ENCODE measurements at regions not wholly inside any gene's neighbourhood (a gene's known extent, or its start where the extent isn't known, plus 50 kb on each side); places are given as distances from the start of the nearest gene placed in this dataset.

DNA sequence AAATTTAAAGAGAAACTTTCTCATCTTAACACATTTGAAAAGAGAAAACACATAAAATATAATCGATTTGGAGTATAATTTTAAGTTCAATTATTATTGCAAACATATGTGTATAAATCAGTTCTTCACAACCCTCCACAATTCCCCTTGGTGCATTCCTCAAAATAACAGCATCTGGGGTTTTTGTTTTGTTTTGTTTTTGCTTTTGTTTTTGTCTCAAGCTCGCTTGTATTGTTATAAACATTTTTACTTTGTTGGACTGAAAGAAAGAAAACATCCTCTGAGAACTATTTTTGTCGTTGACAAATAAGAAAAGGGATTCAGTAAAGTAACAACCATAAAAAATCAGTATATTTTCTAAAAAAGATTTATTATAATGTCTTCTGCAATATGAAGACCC lies 60.2 kb upstream of the HIVEP1 start:
- DNase-seq = no peak
- peaks cover 0 to 3% (median 0%) of the 10 kb centered on the region in 3 donors for H3K9me3 ChIP-seq
- no peak for TF ChIP-seq POLR2A (IDR thresholded peaks at IDR 0.05)
- TF ChIP-seq, protein P1, sequence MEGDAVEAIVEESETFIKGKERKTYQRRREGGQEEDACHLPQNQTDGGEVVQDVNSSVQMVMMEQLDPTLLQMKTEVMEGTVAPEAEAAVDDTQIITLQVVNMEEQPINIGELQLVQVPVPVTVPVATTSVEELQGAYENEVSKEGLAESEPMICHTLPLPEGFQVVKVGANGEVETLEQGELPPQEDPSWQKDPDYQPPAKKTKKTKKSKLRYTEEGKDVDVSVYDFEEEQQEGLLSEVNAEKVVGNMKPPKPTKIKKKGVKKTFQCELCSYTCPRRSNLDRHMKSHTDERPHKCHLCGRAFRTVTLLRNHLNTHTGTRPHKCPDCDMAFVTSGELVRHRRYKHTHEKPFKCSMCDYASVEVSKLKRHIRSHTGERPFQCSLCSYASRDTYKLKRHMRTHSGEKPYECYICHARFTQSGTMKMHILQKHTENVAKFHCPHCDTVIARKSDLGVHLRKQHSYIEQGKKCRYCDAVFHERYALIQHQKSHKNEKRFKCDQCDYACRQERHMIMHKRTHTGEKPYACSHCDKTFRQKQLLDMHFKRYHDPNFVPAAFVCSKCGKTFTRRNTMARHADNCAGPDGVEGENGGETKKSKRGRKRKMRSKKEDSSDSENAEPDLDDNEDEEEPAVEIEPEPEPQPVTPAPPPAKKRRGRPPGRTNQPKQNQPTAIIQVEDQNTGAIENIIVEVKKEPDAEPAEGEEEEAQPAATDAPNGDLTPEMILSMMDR (IDR thresholded peaks at IDR 0.05) = no peak
- no peaks in the 10 kb centered on the region for H3K36me3 ChIP-seq
- no peak overlapping the region for H3K27ac ChIP-seq
- WGBS, 2 donors = 62 to 77% methylated on average over 3 of the region's 3 CpGs
- intact Hi-C loops (cut with DNase I) = no loop called here
- no peak overlapping the region for H3K4me3 ChIP-seq
- H3K4me1 ChIP-seq = peaks cover 0 to 19% (median 11%) of the 10 kb centered on the region in 3 donors
- no peaks in the 10 kb centered on the region for H3K27me3 ChIP-seq

DNA sequence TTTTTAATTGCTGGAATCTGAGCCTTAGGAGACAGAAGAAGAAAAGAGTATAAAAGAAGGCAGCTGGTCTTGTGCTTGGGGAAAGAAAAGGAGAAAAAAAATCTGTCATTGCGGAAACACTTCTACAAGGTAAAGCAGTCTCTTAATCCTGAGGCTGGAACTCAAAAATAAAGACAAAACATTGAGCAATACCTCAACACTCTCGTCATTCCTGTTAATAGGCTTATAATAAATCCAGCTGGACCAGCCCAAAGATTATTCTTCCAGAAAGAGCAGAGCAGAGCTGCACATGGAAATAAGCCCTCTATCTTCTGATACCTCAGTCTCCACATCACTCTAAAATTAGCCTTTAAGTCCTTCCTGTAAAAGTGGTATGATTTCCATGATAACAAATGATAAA lies 62.0 kb upstream of the HIVEP1 start:
- Histone ChIP-seq H3K4me1 (peaks cover 0 to 19% (median 11%) of the 10 kb centered on the region in 3 donors), H3K27me3 (no peaks in the 10 kb centered on the region), H3K9me3 (no peaks in the 10 kb centered on the region), H3K27ac (peak overlapping the region in 3 of 4 donors; percentile 7 to 69 (median 49)), H3K4me3 (no peak overlapping the region), H3K36me3 (no peaks in the 10 kb centered on the region)
- TF ChIP-seq, protein P1 (IDR thresholded peaks at IDR 0.05) = no peak
- TF ChIP-seq POLR2A (IDR thresholded peaks at IDR 0.05) = no peak
- 33 to 34% methylated on average over 2 of the region's 2 CpGs for WGBS, 2 donors
- intact Hi-C loops (cut with DNase I) = no loop called here
- DNase-seq = no peak

DNA sequence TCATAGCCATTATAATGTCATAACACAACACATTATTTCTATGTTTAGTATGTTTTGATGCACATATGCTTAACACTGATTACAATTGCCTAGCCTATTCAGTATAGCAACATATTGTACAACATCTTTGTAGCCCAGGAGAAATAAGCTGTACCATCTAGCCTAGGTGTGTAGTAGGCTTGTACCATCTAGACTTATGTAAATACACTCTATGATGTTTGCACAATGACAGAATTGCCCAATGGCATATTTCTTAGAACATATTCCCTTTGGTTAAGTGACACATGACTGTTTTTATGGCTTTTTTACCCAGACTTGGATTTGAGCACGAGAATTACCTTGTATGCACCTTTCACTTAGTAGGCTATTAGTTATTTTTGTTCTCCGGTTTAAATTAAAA lies 64.5 kb upstream of the HIVEP1 start:
- no peaks in the 10 kb centered on the region for H3K9me3 ChIP-seq
- H3K4me3 ChIP-seq = no peak overlapping the region
- TF ChIP-seq, protein P1 (IDR thresholded peaks at IDR 0.05) = no peak
- TF ChIP-seq POLR2A (IDR thresholded peaks at IDR 0.05) = no peak
- no peaks in the 10 kb centered on the region for H3K27me3 ChIP-seq
- 19 to 84% methylated on average over 2 of the region's 2 CpGs for WGBS, 2 donors
- no peaks in the 10 kb centered on the region for H3K36me3 ChIP-seq
- no peak overlapping the region for H3K27ac ChIP-seq
- no peak for DNase-seq
- H3K4me1 ChIP-seq = peaks cover 0 to 19% (median 11%) of the 10 kb centered on the region in 3 donors
- intact Hi-C loops (cut with DNase I) = no loop called here

DNA sequence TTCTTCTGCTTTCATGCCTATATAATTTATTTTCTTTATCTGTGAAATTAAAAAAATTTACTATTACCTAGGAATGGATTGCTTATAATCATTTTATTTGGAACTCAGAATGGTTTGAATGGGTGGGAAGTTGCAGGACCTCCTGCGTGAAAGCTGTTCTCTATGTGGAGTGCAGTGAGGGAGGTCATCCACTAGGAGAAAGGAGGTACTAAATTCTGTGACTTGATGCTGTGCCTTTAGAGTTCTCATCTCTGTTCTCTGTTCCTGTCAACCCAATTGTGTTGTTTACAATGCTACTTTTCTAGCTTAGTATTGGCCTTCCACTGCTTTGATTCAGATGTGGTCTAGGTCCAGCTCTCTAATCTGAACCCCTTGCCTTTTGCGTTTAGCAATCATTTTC lies 65.0 kb upstream of the HIVEP1 start:
- WGBS, 2 donors = 89 to 94% methylated on average over 2 of the region's 2 CpGs

DNA sequence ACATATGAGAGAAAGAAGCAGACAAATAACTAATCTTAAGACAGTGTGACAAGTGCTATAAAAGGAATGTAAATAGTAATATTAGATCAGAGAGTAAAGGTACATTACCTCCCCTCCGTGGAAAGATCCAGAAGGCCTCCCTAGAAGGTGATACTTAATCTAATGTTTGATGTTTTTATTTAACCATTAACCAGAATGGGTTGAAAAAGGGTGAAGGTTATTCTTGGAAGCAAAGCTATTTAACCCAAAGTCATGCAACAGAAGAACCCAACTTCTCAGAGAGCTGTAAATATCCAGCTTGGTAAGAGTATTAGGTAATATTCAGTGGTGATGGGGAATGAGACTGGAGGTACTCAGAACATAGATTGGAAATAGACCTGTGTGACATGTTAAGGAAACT lies 68.0 kb upstream of the HIVEP1 start:
- no peak for DNase-seq
- intact Hi-C loops (cut with DNase I) = no loop called here
- Histone ChIP-seq H3K4me1 (peaks cover 0 to under 1% (median 0%) of the 10 kb centered on the region in 3 donors), H3K27ac (no peak overlapping the region), H3K36me3 (no peaks in the 10 kb centered on the region), H3K27me3 (no peaks in the 10 kb centered on the region), H3K4me3 (no peak overlapping the region), H3K9me3 (no peaks in the 10 kb centered on the region)
- TF ChIP-seq POLR2A (IDR thresholded peaks at IDR 0.05) = no peak
- TF ChIP-seq, protein P1 (IDR thresholded peaks at IDR 0.05) = no peak
- 74 to 86% methylated on average over 1 of the region's 1 CpG for WGBS, 2 donors

More for the DNA sequence above, 65.0 kb upstream of the HIVEP1 start:
- H3K27me3 ChIP-seq = no peaks in the 10 kb centered on the region
- intact Hi-C loops (cut with DNase I) = no loop called here
- H3K9me3 ChIP-seq = no peaks in the 10 kb centered on the region
- peaks cover 0 to 19% (median 11%) of the 10 kb centered on the region in 3 donors for H3K4me1 ChIP-seq
- no peak overlapping the region for H3K27ac ChIP-seq
- H3K4me3 ChIP-seq = no peak overlapping the region
- DNase-seq = no peak
- no peak for TF ChIP-seq POLR2A (IDR thresholded peaks at IDR 0.05)
- TF ChIP-seq, protein P1 (IDR thresholded peaks at IDR 0.05) = peak in 1 of 6 experiments; percentile 28
- H3K36me3 ChIP-seq = no peaks in the 10 kb centered on the region

Data from esophagus squamous epithelium (tissue), 5 donors.